HG03025 (cell line): ENCODE measurements at regions not wholly inside any gene's neighbourhood (a gene's known extent, or its start where the extent isn't known, plus 50 kb on each side); places are given as distances from the start of the nearest gene placed in this dataset.
"Not testable (repeated sequence)": the region's sequence is repeated elsewhere in the genome, so short reads cannot be mapped to it uniquely, and the experiment has no call there.

Experiments used
- ATAC-seq: cut with Tn5 transposase; IDR thresholded peaks from one replicate; pipeline ENCODE4 v1.9.1; 2021; ENCODE audit warnings: mild to moderate bottlenecking, moderate library complexity; ENCODE audit not compliant: unreplicated experiment, low FRiP score

GRCh38 chrX:13428053-13428786 is 108.4 kb upstream of the ATXN3L start:
- no peak for ATAC-seq

GRCh38 chrX:13427441-13428052 is 107.7 kb upstream of the ATXN3L start:
- ATAC-seq: no peak

- ATAC-seq: no peak
Measured at GRCh38 chrX:13420545-13421183, 100.8 kb upstream of the ATXN3L start.

GRCh38 chrX:13419918-13420317 is 100.1 kb upstream of the ATXN3L start:
- no peak for ATAC-seq

- no peak for ATAC-seq
Measured at GRCh38 chrX:13419276-13419675, 99.4 kb upstream of the ATXN3L start.

GRCh38 chrX:13418126-13419097 is 98.6 kb upstream of the ATXN3L start:
- ATAC-seq: no peak

- ATAC-seq: no peak
Measured at GRCh38 chrX:13415509-13415908, 95.7 kb upstream of the ATXN3L start.

- ATAC-seq: no peak
Measured at GRCh38 chrX:13414006-13414647, 94.3 kb upstream of the ATXN3L start.

GRCh38 chrX:13412208-13412600 is 92.4 kb upstream of the ATXN3L start:
- ATAC-seq: no peak

GRCh38 chrX:13411496-13412207 is 91.8 kb upstream of the ATXN3L start:
- no peak for ATAC-seq

GRCh38 chrX:13408599-13408998 is 88.7 kb upstream of the ATXN3L start:
- not testable (repeated sequence) for ATAC-seq

GRCh38 chrX:13404777-13405176 is 84.9 kb upstream of the ATXN3L start:
- ATAC-seq: not testable (repeated sequence)

GRCh38 chrX:13404364-13404763 is 84.5 kb upstream of the ATXN3L start:
- no peak for ATAC-seq

- ATAC-seq: no peak
Measured at GRCh38 chrX:13401724-13402123, 81.9 kb upstream of the ATXN3L start.

GRCh38 chrX:13398839-13399238 is 79.0 kb upstream of the ATXN3L start:
- no peak for ATAC-seq

GRCh38 chrX:13397878-13398818 is 78.3 kb upstream of the ATXN3L start:
- no peak for ATAC-seq

- ATAC-seq: no peak
Measured at GRCh38 chrX:13396924-13397323, 77.1 kb upstream of the ATXN3L start.

- no peak for ATAC-seq
Measured at GRCh38 chrX:13389501-13389900, 69.6 kb upstream of the ATXN3L start.
